GM12865 (cell line): ENCODE measurements at regions not wholly inside any gene's neighbourhood (a gene's known extent, or its start where the extent isn't known, plus 50 kb on each side); places are given as distances from the start of the nearest gene placed in this dataset.

ENCODE experiments used
- DNase-seq: peaks from one replicate; pipeline ENCODE4 v3.0.0; 2010; ENCODE audit warnings: low read depth
- H3K4me3 ChIP-seq: 2 replicates; pipeline ENCODE4 v1.5.1; 2011; ENCODE audit warnings: mild to moderate bottlenecking, low read depth, low read length, control low read depth
- CTCF ChIP-seq: IDR thresholded peaks from 2 replicates; pipeline ENCODE4 v1.5.1; 2011; ENCODE audit warnings: low read length, control low read depth, low read depth, inconsistent platforms; ENCODE audit not compliant: insufficient read depth; ENCODE audit errors: missing control alignments

GRCh38 chr3:178156301-178156700 lies 379.9 kb upstream of the KCNMB2 start:
- no peak for DNase-seq
- TF ChIP-seq CTCF: no peak
- no peak overlapping the region for H3K4me3 ChIP-seq

GRCh38 chr3:178159691-178160220 lies 376.5 kb upstream of the KCNMB2 start:
- TF ChIP-seq CTCF: no peak
- no peak for DNase-seq
- no peak overlapping the region for H3K4me3 ChIP-seq

DNA sequence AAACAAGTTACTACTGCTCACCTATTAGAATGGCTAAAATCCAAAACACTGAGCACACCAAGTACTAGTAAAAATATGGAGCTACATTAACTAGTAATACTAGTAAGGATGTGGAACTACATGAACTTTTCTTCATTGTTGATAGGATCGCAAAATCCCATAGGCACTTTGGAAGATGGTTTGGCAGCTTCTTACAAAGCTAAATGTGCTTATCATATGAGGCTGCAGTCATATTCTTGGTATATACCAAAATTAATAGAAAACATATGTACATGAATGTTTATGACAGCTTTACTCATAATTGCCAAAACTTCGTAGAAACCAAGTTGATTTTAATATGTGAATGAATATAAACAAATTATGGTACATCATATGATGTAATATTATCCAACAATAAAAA lies 366.8 kb upstream of the KCNMB2 start:
- no peak for DNase-seq
- no peak overlapping the region for H3K4me3 ChIP-seq
- TF ChIP-seq CTCF: no peak

DNA sequence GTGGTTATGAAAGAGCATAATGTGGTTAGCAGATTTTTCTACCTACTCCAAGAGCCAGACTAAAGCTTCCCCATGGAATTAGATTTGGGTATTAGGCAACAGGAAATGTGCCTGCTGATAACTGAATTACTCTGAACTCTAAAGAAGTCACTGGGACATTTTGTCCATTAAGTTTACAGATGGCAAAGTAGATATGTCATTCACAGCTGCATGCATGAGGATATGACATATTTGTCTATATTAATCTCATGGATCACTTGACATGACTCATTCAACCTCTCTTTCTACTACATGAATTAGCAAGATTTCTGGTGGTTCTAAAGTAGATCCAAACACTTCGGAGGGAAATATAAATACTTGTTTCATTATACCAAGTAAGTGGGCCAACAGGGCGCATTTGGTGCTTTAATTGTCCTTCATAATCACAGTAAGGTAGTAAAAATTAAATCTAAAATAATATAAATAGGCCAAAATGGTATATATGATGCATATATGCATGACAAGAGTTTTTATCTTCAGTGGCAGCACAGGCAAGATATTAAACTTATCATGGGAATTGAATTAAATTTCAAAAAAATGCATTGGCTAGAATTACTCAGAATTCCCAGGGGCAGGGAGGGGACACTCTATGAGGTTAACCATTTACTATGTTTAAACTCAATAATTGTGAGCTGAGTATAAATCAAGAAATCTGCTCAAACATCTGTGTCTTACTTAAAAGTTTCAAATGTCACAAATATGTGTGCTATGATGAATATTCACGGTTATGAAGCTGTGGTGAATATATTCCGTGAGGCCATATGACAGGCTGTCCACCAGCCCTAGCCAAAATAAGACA lies 365.3 kb upstream of the KCNMB2 start:
- no peak for DNase-seq
- H3K4me3 ChIP-seq: no peak overlapping the region
- TF ChIP-seq CTCF: no peak

DNA sequence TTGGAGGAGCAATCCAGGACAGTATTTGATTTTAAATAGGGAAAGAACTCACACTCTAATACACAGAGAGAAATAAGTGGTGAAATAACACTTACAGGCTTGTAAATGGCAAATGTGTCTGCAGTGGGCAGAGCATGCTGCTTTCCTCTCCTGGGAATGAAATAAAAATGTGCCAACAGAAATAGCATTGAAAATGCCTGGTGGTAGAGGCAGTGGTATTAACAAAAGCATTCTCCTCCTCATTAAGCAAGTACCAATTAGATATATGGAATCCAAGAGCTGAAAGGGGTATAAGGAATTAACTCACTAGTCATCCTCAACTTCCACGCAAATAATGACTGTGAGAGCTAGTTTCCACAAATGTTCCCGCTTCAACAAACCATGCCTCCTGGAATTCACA lies 364.1 kb upstream of the KCNMB2 start:
- no peak for TF ChIP-seq CTCF
- no peak for DNase-seq
- no peak overlapping the region for H3K4me3 ChIP-seq

- H3K4me3 ChIP-seq: no peak overlapping the region
- no peak for TF ChIP-seq CTCF
- no peak for DNase-seq
Measured at GRCh38 chr3:178174201-178174915, 361.9 kb upstream of the KCNMB2 start.
